GM11168 (cell line): ENCODE measurements at regions not wholly inside any gene's neighbourhood (a gene's known extent, or its start where the extent isn't known, plus 50 kb on each side); places are given as distances from the start of the nearest gene placed in this dataset.

Source experiments
- in situ Hi-C: fragments of 300-500 bp; cut with MboI; formaldehyde crosslinking; loops from one replicate; pipeline ENCODE4 v1.12.0; 2022; ENCODE audit warnings: low sequenced_read_pairs; ENCODE audit not compliant: unreplicated experiment

DNA sequence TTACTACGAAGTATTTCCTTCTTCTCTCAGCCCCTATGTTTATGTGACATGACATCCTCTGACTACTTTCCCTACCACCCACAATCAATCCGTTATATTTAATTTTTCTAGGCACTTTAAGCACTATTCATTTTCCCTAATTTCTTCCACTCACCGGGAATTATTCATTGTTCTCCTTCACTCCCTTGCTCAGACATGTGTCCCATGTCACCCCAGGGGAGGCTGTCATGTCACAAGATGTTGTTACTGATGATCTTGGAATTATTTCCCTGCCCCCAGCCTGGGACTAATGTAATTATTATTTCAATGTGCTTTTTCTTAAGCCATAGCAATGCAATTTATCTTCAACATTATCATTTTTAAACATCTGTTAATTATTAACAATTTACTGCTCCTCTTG is 317.2 kb downstream of the PHF14 start:
- in situ Hi-C loops: no loop called here

DNA sequence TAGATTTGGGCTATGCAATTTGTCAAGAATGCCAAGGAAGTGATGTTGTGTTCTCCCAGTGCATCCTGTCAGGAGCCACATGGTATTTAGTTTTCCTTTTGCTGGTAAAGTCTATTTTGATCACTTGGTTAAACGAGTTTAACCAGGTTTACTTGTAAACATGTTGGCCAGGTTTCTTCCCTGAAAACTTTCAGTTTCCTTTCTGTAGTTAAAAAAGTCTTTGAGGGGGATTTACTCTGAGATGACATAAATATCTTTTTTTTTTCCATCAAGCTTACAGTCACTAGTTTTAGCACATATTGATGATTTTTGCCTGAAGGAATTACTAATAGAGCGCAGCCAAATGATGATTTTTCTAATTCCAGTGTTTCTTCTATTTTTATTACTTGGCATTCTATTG is 320.5 kb downstream of the PHF14 start:
- in situ Hi-C loops: no loop called here

DNA sequence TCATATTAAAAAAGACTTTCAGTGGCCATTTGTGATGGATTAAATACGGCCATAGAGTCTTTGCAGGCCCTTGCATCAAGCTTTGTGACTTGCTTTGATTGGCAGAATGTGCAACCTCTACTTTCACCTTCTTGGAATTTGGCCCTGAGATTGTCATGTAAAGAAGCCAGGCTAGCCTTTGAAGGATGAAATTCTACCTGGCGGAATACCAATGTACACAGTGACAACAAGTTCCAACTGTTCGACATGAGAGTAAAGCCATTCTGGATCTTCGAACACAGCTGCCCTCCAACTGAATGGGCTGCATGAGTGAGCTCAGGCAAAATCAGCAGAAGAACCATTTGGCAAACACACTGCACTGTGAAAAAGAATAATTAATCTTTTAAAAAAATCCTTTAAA is 321.3 kb downstream of the PHF14 start:
- in situ Hi-C loops: no loop called here

DNA sequence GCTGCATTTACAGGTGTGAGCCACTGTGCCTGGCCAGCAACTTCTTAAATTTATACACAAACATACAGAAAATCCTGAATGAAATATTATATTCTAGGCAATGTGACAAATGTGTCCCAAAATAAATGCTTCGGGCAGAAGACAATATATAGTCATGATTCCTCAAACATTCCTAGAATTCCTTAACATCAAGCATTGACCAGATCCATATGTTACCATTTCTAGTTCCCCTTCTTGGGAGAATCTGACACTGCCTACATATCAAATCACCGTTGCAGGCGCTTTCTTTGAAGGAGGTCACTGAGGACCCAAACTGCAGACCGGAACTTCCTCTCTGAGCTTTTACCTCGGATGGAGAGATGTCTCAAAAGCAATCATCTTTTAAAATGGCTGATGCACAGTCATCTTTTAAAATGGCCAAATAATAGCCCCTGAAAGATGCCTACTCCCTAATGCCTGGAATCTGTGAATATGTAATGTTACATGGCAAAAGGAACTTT is 323.5 kb downstream of the PHF14 start:
- in situ Hi-C loops: no loop called here

DNA sequence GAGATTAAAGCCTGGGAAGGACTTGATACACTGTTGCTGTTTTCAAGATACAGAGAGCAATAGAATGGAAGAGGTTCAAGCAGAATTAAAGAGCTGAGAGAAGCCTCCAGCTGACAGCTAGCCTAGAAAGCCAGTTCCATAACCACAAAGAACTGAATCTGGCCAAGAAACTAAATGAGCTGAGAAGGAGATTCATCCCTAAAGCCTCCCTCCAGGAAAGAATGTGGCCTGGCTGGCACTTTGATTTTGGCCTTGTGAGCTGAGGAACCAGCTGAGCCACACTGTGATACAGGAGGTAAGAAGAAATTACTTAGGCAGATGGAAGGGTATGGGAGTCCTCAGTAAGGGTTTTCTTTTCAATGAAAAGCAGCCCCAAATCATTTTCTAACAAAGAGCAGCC is 324.1 kb downstream of the PHF14 start:
- in situ Hi-C loops: no loop called here

DNA sequence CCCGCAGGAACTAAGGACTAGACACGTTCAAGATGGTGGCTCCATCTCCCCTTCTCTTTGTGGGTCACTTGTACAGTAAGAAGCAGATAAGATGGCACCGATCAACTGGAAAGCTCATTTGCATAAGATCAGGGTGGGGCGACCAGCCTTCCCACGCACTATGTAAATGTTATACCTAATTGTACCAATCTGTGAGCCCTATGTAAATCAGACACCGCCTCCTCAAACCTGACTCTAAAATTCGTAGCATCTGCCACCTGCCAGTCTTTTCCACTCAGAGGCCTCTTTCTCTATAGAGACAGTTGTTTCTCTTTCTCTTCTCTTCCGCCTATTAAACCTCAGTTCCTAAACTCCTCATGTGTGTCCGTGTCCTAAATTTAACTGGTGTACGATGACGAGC is 324.5 kb downstream of the PHF14 start:
- in situ Hi-C loops: no loop called here

DNA sequence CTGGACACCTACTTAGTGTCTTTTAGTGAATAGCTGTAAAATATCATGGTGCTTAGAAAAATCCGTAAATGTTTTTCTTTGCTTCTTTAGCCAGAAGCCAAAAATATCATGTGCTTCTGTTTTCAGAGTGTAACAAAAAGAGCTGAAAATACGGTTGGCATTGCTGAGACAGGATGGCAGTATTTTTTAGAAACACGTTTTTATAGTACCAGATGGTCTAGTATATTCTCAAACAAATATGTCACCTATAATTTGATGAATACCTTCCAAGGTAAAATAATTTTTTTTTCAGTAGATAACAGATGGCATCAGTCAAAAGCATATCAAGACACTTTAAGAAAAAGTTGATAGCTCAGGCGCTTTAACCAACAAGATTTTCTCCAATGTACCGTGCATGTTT is 326.6 kb downstream of the PHF14 start:
- in situ Hi-C loops: no loop called here

DNA sequence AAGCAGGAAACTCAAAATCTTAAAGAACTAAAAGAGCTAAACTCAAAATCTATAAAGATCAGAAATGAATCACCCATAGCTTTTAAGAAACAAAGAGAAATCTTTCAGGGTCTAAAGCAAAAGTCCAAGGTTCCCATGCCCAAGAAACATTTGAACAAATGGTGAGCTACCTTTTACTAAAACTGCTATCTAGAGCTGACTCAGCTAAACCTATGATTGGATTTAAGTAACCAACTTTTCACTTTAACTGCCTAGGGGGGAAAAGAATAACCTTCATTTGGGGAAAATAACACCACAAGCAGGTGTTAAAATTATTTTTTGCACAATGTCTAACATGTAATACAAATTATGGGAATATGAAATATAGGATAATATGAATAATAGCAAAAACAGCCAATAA is 328.4 kb downstream of the PHF14 start:
- in situ Hi-C loops: no loop called here

DNA sequence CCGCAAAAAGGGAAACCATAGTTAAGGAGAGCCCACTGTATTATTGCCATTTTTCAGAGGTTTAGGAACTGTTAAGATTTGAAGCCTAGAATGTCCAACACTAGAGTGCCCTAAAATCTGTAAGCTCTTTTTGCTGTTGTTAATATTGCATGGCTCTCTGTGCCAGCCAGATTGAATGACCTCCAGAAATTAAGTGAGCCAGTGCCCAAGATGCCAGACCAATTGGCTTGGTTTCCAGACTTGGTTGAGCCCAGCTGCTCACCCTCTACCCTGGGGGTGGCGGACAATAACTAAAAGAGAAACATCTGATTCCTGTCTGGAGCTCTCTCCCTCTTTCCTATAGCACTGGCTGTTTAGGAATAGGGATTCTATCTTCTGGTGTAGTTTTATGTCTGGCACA is 340.1 kb downstream of the PHF14 start:
- in situ Hi-C loops: loop anchor here (10.0 kb wide), 1 partner anchor 99 kb away; no protein-coding TSS in a partner anchor

DNA sequence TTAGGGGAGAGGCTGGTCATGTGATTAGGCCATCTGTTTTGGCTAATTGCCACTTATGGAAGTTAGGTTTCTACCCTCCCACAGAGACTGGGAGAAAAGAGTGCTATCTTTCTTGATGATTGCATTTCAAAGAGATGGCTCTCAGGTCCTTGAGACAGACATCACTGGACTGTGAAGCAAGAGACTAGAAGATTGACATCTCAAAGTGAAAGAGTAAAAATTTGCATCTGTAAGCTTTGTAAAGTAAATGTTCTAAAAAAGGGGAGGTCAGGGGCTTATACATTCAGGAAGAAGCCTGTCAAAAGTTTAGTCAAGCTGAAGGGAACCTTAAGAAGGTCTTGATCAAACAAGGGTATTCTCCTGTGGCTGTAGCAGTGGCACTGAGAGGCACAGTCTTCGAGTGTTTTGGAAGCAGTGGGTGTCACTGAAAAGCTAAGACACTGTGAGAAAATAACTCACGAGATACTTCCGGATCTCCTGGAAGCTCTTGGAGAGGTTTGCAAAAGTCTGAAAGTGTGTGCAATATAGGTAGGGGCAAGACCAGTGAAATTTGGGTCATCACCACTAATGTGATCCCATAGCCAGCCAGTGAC is 342.1 kb downstream of the PHF14 start:
- in situ Hi-C loops: loop anchor here (10.0 kb wide), 1 partner anchor 101 kb away; no protein-coding TSS in a partner anchor

DNA sequence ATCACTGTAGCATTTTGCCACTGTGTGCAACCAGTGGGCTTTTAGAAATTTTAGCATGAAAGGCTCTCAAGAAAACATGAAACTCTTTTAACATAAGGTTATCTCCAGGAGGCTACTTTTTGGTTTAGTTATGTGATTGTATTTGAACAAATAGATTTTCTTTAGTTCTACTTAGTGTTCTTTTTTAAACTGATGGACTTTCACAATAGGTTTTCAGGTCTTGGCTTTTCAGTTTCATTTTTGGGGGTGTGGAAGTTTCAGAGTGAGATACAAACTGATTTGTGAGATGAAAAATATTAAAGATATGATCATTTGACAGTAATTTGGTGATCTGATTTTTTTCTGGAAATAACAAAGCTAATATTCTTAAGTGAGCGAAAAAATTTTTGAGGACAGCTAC is 344.1 kb downstream of the PHF14 start:
- in situ Hi-C loops: loop anchor here (10.0 kb wide), 1 partner anchor 103 kb away; no protein-coding TSS in a partner anchor

DNA sequence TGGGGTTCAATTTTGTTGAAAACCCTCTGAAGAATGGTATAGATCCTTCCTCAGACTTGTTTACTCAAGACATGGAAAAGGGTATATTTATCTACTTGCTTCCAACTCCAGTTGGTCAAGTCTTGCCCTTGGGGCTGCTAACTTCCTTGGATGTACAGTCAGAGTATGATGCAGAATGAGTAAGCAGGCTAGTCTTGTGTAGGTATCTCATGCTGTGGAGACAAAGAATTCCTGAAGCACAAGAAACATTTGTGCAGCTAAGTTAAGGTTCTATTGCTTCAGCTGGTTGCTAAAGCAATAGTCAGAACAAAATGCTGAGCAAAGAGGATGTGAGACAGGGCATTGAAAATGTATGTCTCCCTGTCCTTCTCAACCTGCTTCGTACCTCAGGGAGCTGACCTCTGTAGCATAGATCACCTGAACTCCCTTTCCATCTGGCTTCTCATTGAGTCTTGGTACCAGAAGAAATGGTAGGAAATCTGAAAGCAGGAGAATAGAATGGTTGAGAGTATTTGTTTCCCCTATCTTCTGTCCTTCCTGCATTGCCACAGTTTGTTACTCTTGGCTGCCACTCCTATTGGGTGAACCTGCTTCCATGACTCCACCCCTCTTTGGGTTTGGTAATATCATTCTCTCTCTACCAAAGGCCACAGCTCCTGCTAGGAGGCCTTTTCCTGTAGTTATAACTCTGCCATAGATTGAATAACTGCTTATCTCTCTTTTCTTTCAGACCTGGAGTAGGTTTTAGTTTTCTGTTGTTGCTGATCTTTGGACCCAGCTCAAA is 346.0 kb downstream of the PHF14 start:
- in situ Hi-C loops: loop anchor here (10.0 kb wide), 1 partner anchor 105 kb away; no protein-coding TSS in a partner anchor
